RWPE1 (cell line): ENCODE measurements at regions not wholly inside any gene's neighbourhood (a gene's known extent, or its start where the extent isn't known, plus 50 kb on each side); places are given as distances from the start of the nearest gene placed in this dataset.
"Not testable (repeated sequence)": the region's sequence is repeated elsewhere in the genome, so short reads cannot be mapped to it uniquely, and the experiment has no call there.

Experiments used
- CTCF ChIA-PET: fragments of 350-600 bp; sonication (Branson Sonifier 250); formaldehyde crosslinking; extraction: SDS; loops from one replicate; lab custom pipeline; 2021; lab: Yijun Ruan, JAX
- POLR2A ChIA-PET: fragments of 400-600 bp; formaldehyde crosslinking; extraction: SDS; loops from one replicate; lab custom pipeline; 2020; ENCODE audit warnings: antibody characterized with exemption; ENCODE audit not compliant: low non-redundant PET; lab: Yijun Ruan, JAX
- DNase-seq: peaks from one replicate; pipeline ENCODE4 v3.0.0; 2012; ENCODE audit warnings: low spot score
- H3K27ac ChIP-seq: fragments of 450-650 bp; 2 replicates; pipeline ENCODE4 v1.5.1; 2017
- TF ChIP-seq, protein P1 (sequence below): fragments of 450-650 bp; conservative IDR thresholded peaks from 2 replicates; pipeline ENCODE4 v1.5.1; 2017; ENCODE audit warnings: low read depth, mild to moderate bottlenecking

DNA sequence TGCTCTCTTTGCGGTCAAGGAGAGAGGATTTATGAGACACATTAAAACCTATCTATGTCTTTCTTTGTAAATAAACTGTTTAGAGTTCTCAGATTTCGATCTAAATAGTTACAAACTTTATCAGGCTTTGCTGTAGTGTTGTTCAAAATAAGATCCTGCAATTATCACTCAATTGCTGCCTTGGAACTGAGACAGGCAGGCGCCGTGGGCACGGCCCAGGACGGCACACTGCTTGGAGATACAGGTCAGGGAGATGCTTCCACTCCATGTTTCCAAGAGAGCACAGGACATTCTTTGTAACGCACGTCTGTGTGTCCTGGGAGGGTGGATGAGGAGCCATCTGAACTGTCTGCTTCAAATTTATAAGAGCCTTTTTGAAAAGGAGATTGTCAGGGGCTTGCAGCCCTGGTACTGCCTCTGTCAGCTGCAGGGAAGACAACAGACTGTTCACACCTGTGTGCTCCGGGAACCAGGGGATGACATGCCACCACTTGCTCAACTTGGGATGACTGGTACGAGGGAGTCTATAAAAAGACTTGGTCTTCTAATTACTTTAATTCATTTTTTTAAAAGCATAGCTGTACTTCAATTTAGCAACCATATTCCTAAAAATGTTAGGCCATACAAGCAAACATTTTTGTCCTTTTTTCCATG is 472.9 kb upstream of the RUNX1 start:
- TF ChIP-seq, protein P1, sequence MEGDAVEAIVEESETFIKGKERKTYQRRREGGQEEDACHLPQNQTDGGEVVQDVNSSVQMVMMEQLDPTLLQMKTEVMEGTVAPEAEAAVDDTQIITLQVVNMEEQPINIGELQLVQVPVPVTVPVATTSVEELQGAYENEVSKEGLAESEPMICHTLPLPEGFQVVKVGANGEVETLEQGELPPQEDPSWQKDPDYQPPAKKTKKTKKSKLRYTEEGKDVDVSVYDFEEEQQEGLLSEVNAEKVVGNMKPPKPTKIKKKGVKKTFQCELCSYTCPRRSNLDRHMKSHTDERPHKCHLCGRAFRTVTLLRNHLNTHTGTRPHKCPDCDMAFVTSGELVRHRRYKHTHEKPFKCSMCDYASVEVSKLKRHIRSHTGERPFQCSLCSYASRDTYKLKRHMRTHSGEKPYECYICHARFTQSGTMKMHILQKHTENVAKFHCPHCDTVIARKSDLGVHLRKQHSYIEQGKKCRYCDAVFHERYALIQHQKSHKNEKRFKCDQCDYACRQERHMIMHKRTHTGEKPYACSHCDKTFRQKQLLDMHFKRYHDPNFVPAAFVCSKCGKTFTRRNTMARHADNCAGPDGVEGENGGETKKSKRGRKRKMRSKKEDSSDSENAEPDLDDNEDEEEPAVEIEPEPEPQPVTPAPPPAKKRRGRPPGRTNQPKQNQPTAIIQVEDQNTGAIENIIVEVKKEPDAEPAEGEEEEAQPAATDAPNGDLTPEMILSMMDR: no peak
- ChIA-PET POLR2A (no interaction called here), CTCF (no interaction called here)
- H3K27ac ChIP-seq: no peak overlapping the region
- DNase-seq: no peak

DNA sequence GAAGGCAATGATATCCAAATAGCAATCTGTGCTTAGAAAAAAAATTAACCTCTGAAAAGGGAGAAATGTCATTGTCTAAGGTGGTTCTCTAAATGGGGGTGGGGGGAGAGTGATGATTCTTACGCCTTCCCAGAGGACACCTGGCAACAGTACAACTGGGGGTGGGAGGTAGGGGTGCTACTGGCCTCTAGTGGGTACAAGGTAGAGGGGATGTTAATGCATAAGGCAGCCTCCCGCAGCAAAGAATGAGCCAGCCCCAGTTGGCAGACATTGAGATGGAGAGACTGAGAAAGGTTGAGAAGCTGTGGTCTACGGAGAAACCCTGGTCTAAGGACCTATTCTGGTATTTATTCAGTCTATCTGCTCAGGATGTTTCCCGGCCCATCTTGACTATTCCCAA is 472.2 kb upstream of the RUNX1 start:
- POLR2A ChIA-PET: no interaction called here
- no peak for DNase-seq
- TF ChIP-seq, protein P1: no peak
- CTCF ChIA-PET: interaction anchor here (0.6 kb wide), 1 partner anchor 419 kb away, joined by 3 read pairs; no protein-coding TSS in a partner anchor
- no peak overlapping the region for H3K27ac ChIP-seq

DNA sequence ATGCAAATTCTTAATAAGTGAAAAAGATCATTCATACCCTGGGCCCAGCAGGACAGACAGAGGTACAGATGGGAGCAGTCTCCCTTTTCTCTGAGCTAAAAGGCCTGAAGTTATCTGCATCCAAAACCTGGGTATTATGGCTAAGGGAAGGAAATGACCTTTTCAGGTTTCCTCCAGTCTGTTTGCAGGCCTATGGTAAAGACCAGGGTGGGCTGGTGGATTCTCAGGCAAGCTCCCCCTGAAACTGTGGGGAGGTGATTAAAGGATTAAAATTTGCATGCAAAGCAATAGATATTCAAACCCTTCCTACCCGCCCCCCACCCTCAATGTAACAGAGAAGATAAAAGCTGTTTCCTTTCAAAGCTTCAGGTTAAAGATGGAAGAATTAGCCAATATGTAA is 471.8 kb upstream of the RUNX1 start:
- ChIA-PET CTCF (interaction anchor here (0.6 kb wide), 1 partner anchor 419 kb away, joined by 3 read pairs; no protein-coding TSS in a partner anchor), POLR2A (interaction anchor here (0.7 kb wide), 1 partner anchor 316 kb away, joined by 4 read pairs; no protein-coding TSS in a partner anchor)
- no peak for DNase-seq
- TF ChIP-seq, protein P1: no peak
- H3K27ac ChIP-seq: no peak overlapping the region

DNA sequence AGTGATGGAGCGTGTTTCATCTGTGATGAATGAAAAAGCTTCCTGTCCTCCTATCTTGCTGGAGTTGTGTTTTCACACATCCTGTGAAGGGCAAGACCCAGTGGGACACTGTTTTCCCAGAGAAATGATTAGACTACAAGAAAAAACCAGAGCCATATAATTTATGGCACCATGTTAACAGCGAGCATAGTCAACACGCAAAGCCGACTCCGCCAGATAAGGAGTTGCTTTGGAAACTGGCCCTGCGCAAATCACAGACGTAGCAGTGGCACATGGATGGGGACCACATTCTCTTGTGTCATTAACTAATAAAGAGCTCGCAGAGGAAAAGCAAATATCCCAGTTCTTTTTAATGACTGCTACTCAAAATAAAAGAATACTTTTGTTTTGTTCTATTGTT is 471.2 kb upstream of the RUNX1 start:
- ChIA-PET POLR2A (interaction anchor here (0.7 kb wide), 1 partner anchor 317 kb away, joined by 4 read pairs; no protein-coding TSS in a partner anchor), CTCF (no interaction called here)
- H3K27ac ChIP-seq: no peak overlapping the region
- no peak for DNase-seq
- TF ChIP-seq, protein P1: no peak

DNA sequence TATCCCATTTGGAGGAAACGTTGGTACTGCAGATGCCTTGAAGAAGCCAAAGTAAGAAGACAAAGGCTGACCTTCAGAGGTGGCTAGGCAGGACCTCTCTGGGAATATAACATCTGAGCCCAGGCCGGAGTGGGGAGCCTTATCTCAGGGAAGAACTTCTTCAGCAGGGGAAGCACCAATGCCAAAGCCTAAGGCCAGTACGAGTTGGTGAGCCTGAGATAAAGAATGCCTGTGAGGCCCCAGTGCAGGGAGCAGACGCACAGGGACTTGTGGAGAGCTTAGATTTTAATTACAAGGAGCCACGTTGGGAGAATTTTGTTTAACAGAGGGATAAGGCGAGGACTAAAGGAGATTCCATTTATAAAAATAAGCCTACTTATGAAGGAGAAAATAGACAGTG is 468.8 kb upstream of the RUNX1 start:
- TF ChIP-seq, protein P1: no peak
- ChIA-PET CTCF (no interaction called here), POLR2A (no interaction called here)
- H3K27ac ChIP-seq: no peak overlapping the region
- DNase-seq: no peak

DNA sequence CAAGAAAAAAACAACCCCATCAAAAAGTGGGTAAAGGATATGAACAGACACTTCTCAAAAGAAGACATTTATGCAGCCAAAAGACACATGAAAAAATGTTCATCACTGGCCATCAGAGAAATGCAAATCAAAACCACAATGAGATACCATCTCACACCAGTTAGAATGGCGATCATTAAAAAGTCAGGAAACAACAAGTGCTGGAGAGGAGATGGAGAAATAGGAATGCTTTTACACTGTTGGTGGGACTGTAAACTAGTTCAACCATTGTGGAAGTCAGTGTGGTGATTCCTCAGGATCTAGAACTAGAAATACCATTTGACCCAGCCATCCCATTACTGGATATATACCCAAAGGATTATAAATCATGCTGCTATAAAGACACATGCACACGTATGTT is 467.2 kb upstream of the RUNX1 start:
- POLR2A ChIA-PET, H3K27ac ChIP-seq, CTCF ChIA-PET, DNase-seq: not testable (repeated sequence)

DNA sequence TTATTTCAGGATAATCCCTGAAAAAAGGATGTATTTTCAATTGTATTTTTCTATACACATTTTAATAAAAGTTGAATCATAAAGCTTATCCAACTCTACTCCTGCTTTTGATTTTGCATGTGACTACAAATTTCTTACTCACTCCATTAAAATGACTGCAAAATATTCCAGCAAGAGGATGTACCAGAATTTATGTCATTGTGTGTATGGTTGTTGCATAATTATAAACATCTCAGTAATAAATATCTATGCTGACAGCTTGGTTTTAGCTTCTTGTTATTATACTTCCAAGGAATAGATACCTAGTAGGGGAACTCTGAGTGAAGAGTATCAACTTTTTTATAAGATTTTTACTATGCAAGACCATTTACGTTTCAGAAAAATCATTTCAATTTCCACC is 463.2 kb upstream of the RUNX1 start:
- no peak for DNase-seq
- CTCF ChIA-PET: no interaction called here
- TF ChIP-seq, protein P1: no peak
- H3K27ac ChIP-seq: no peak overlapping the region
- POLR2A ChIA-PET: no interaction called here
